CD14-positive monocyte (primary cell): ENCODE measurements at regions not wholly inside any gene's neighbourhood (a gene's known extent, or its start where the extent isn't known, plus 50 kb on each side); places are given as distances from the start of the nearest gene placed in this dataset.

Experiments used
- DNase-seq, 3 donors: peaks; one replicate each; pipeline ENCODE4 v3.0.0-alpha.2; 2011 to 2022
- H2AFZ ChIP-seq: 2 replicates; pipeline ENCODE4 v1.6.0; 2012; ENCODE audit warnings: mild to moderate bottlenecking, low read depth, low read length, inconsistent platforms; ENCODE audit not compliant: insufficient read depth, poor library complexity, severe bottlenecking
- H3K27ac ChIP-seq, 2 donors: 1 replicate in 1 of 2; 2 replicates in 1 of 2; pipeline ENCODE4 v1.5.1; 2012 to 2013; ENCODE audit warnings: low read length in 2 of 2, control low read depth in 1 of 2, inconsistent platforms in 1 of 2, low read depth in 1 of 2, mild to moderate bottlenecking in 1 of 2
- H3K27me3 ChIP-seq, 2 donors: one replicate each; pipeline versions ENCODE4 v1.6.0 to v1.6.1; 2011 to 2013; ENCODE audit warnings: low read length in 2 of 2; ENCODE audit not compliant: control insufficient read depth in 2 of 2, insufficient read depth in 2 of 2
- H3K36me3 ChIP-seq, 2 donors: replicated peaks in 1 of 2; 1 replicate in 1 of 2; 2 replicates in 1 of 2; pipeline versions ENCODE4 v1.5.1 to v1.6.1; 2012 to 2013; ENCODE audit warnings: low read length in 2 of 2, control low read depth in 1 of 2, inconsistent platforms in 1 of 2, mild to moderate bottlenecking in 1 of 2; ENCODE audit not compliant: insufficient read depth in 2 of 2, control insufficient read depth in 1 of 2
- H3K4me1 ChIP-seq, 2 donors: 1 replicate in 1 of 2; 2 replicates in 1 of 2; pipeline versions ENCODE4 v1.5.1 to v1.6.1; 2012 to 2013; ENCODE audit warnings: low read length in 2 of 2, control low read depth in 1 of 2, inconsistent platforms in 1 of 2, mild to moderate bottlenecking in 1 of 2, moderate library complexity in 1 of 2; ENCODE audit not compliant: insufficient read depth in 2 of 2, control insufficient read depth in 1 of 2
- H3K4me2 ChIP-seq: replicated peaks from 2 replicates; pipeline ENCODE3; 2012; ENCODE audit warnings: low read length, moderate library complexity, mild to moderate bottlenecking; ENCODE audit not compliant: poor library complexity, severe bottlenecking; ENCODE audit errors: extremely low read depth
- H3K4me3 ChIP-seq, 3 experiments: fragments of 200-600 bp in 1 of 3; sonication (generic) in 1 of 3; replicated peaks in 1 of 3; 1 replicate in 2 of 3; 2 replicates in 1 of 3; pipeline ENCODE4 v1.5.1; 2011 to 2013; ENCODE audit warnings: low read length in 3 of 3, mild to moderate bottlenecking in 3 of 3, control low read depth in 2 of 3, low read depth in 2 of 3, inconsistent platforms in 1 of 3, moderate library complexity in 1 of 3
- H3K79me2 ChIP-seq: 2 replicates; pipeline ENCODE4 v1.6.0; 2012; ENCODE audit warnings: mild to moderate bottlenecking, control low read depth, inconsistent platforms, low read length, moderate library complexity; ENCODE audit not compliant: insufficient read depth
- H3K9ac ChIP-seq: 2 replicates; pipeline ENCODE4 v1.6.0; 2017; ENCODE audit warnings: low read length, mild to moderate bottlenecking; ENCODE audit not compliant: insufficient read depth, poor library complexity, severe bottlenecking
- H3K9me3 ChIP-seq, 2 donors: replicated peaks in 1 of 2; 1 replicate in 1 of 2; 2 replicates in 1 of 2; pipeline versions ENCODE4 v1.5.1 to v1.6.1; 2012 to 2013; ENCODE audit warnings: low read length in 2 of 2, control low read depth in 1 of 2; ENCODE audit not compliant: control insufficient read depth in 1 of 2, insufficient read depth in 1 of 2
- H4K20me1 ChIP-seq: 2 replicates; pipeline ENCODE4 v1.6.0; 2012; ENCODE audit warnings: mild to moderate bottlenecking, low read length, control low read depth, moderate library complexity; ENCODE audit not compliant: insufficient read depth
- H3K27ac Mint-ChIP-seq, 7 donors: one replicate each; pipeline ENCODE4 v1.8.0; 2020; ENCODE audit warnings: mild to moderate bottlenecking in 7 of 7, mixed read lengths in 7 of 7, moderate library complexity in 6 of 7, inconsistent platforms in 2 of 7
- H3K27me3 Mint-ChIP-seq, 3 donors: one replicate each; pipeline ENCODE4 v1.8.0; 2021 to 2022; ENCODE audit warnings: low read depth in 3 of 3, mild to moderate bottlenecking in 3 of 3, mixed read lengths in 3 of 3, moderate library complexity in 3 of 3, inconsistent platforms in 1 of 3
- H3K36me3 Mint-ChIP-seq, 2 donors: one replicate each; pipeline ENCODE4 v1.8.0; 2020; ENCODE audit warnings: mixed read lengths in 2 of 2, inconsistent platforms in 1 of 2, mild to moderate bottlenecking in 1 of 2
- H3K4me1 Mint-ChIP-seq: one replicate; pipeline ENCODE4 v1.8.0; 2020; ENCODE audit warnings: mild to moderate bottlenecking, mixed read lengths
- H3K4me3 Mint-ChIP-seq, 2 donors: one replicate each; pipeline ENCODE4 v1.8.0; 2020; ENCODE audit warnings: mild to moderate bottlenecking in 2 of 2, mixed read lengths in 2 of 2, moderate library complexity in 1 of 2
- H3K9me3 Mint-ChIP-seq, 7 donors: one replicate each; pipeline ENCODE4 v1.8.0; 2020 to 2022; ENCODE audit warnings: mixed read lengths in 7 of 7, mild to moderate bottlenecking in 6 of 7, moderate library complexity in 6 of 7, inconsistent platforms in 2 of 7
- CTCF ChIP-seq: fragments of 200-600 bp; IDR thresholded peaks from one replicate; pipeline ENCODE4 v1.8.0; 2022; ENCODE audit warnings: antibody characterized with exemption, mild to moderate bottlenecking
- WGBS: methylation state at CpG from one replicate; pipeline ENCODE4 v1.1.5; 2013; ENCODE audit warnings: missing lambda C conversion rate; ENCODE audit not compliant: insufficient coverage; 5-methylcytosine and 5-hydroxymethylcytosine counted together
- intact Hi-C, 2 donors: fragments of 100-400 bp; cut with micrococcal nuclease; formaldehyde crosslinking; loops; one replicate each; pipeline versions ENCODE4 v1.15.0 to v1.15.1; 2023

DNA sequence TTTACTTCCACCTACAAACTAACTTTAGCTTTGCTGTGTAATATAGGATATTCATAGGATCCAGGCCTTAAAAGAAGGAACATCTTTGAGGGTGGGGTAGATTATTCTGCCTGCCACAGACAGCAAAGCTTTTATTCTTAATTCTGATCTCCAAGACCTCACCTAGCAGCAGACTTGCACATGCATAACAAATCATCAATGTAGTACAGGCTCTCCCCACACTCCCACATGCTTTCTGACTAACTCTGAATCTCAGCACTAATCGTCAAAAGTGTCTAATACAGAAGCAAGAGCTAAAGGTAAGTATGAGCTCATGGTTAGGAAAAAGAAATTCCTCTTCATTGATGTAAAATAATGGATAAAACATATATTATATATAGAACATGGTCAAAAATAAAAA lies 1468.5 kb upstream of the B3GALT2 start:
- Mint-ChIP-seq H3K4me1 (no peaks in the 10 kb centered on the region), H3K27me3 (no peaks in the 10 kb centered on the region), H3K27ac (no peak overlapping the region), H3K9me3 (peaks cover 0 to 9% (median 2%) of the 10 kb centered on the region in 7 donors), H3K36me3 (no peaks in the 10 kb centered on the region), H3K4me3 (no peak overlapping the region)
- intact Hi-C loops, result no loop called here
- Histone ChIP-seq H3K36me3 (no peaks in the 10 kb centered on the region), H3K4me3 (no peak overlapping the region), H3K79me2 (no peaks in the 10 kb centered on the region), H3K4me2 (no peak overlapping the region), H3K9me3 (peaks cover 0 to 3% of the 10 kb centered on the region in 2 donors), H4K20me1 (no peaks in the 10 kb centered on the region), H2AFZ (no peak overlapping the region), H3K27ac (no peak overlapping the region), H3K27me3 (no peaks in the 10 kb centered on the region), H3K9ac (no peak overlapping the region), H3K4me1 (no peaks in the 10 kb centered on the region)
- TF ChIP-seq CTCF, result no peak
- DNase-seq, result no peak
- no CpG with 5 or more reads among the region's 1 CpG for WGBS

- intact Hi-C loops, result no loop called here
- Mint-ChIP-seq H3K4me1 (no peaks in the 10 kb centered on the region), H3K27me3 (no peaks in the 10 kb centered on the region), H3K27ac (no peak overlapping the region), H3K36me3 (no peaks in the 10 kb centered on the region), H3K4me3 (no peak overlapping the region), H3K9me3 (peaks cover 0 to 6% (median 0%) of the 10 kb centered on the region in 7 donors)
- no peak for DNase-seq
- TF ChIP-seq CTCF, result no peak
- Histone ChIP-seq H4K20me1 (no peaks in the 10 kb centered on the region), H3K36me3 (no peaks in the 10 kb centered on the region), H3K27ac (no peak overlapping the region), H3K4me3 (no peak overlapping the region), H3K9me3 (peaks cover 0 to 3% of the 10 kb centered on the region in 2 donors), H3K79me2 (no peaks in the 10 kb centered on the region), H3K4me2 (no peak overlapping the region), H3K9ac (no peak overlapping the region), H3K4me1 (no peaks in the 10 kb centered on the region), H2AFZ (no peak overlapping the region), H3K27me3 (no peaks in the 10 kb centered on the region)
- WGBS, result no CpG with 5 or more reads among the region's 1 CpG
These were observed 1467.0 kb upstream of the B3GALT2 start for GRCh38 chr1:194653385-194653784.
